Fibroblast of upper back skin (primary cell): ENCODE measurements at regions not wholly inside any gene's neighbourhood (a gene's known extent, or its start where the extent isn't known, plus 50 kb on each side); places are given as distances from the start of the nearest gene placed in this dataset.

Source experiments
- DNase-seq: peaks from one replicate; pipeline ENCODE4 v3.0.0-alpha.2; 2013

DNA sequence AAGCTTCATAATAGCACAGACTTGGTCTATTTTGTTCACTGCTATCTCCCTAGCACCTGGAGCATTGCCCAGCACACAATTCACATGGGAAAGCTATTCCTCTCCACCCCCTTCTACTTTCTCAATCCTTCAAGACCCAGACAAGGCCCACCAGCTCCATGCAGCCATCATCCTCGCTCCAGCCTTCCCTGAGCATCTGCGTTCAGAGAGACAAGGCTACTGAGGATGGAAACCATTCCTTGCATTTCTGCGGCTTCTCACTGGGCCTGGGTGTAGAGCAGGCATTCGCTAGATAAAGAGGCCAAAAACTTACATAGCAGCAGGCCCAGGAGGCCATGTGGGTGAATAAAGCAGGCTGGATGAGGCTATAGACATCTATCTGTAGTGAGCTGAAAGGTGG lies 530.8 kb downstream of the BUD13 start:
- no peak for DNase-seq

DNA sequence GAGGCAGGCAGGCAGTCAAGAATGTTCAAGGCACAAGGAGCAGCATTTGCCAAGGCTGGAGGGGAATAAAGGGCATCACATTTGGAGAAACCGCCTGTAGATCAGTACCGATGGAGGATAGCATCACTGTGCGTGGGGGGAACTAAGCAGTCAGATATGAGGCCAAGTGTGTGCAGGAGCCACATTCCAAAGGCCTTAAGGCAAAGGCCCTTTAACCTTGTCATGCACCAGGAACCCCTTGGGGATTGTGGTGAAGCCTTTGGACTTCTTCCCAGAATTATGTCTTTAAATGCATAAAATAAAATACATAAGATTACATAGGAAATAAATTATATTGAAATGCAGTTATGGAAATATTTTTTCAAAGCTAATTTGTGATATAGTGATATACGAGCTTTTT lies 532.1 kb downstream of the BUD13 start:
- DNase-seq = peak; percentile 58

DNA sequence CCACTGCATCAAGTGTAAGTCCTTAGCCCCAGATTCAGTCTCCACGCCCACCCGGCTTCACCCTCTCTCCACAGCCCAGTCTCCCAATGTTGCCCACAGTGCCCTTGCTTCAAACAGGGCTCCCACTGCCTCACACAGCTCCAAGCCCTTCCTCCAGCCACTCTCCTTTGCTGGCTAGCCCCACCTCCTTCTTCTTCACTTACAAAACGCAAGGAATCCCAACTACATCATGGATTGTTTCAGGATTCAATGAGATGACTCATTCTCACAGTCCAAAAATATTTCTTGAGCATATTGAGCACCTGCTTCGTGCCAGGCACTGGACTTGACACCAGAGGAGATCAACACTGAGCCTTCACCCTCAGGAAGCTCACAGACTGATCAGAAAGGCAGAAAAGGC lies 533.5 kb downstream of the BUD13 start:
- no peak for DNase-seq

DNA sequence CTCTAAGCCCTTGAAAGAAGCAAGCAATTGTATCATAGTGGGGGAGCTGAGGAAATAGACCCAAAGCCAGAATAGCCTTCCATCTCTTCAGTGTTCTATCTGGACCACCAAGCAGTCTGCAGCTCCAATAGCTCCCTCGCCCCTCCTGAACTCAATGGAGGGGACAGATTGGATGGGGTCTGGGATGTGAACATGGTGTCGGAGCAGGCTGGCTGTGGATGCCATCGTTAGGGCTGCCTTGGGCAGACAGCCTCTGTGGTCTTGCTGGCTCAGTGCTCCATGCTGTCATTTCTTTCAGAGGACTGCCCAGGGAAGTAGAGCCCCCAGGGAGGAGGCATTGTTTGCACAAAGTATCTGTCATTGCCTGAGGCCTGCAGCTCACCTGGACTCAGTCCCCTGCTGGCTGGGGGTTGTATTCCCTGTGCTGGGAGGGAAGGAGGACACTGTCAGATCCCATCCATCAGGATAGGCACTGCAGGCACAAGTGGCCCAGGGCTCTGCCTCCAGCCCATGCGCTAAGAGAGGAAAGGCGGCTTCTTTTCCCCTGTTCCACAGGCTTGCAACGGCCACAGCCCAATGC lies 537.7 kb downstream of the BUD13 start:
- DNase-seq = no peak

DNA sequence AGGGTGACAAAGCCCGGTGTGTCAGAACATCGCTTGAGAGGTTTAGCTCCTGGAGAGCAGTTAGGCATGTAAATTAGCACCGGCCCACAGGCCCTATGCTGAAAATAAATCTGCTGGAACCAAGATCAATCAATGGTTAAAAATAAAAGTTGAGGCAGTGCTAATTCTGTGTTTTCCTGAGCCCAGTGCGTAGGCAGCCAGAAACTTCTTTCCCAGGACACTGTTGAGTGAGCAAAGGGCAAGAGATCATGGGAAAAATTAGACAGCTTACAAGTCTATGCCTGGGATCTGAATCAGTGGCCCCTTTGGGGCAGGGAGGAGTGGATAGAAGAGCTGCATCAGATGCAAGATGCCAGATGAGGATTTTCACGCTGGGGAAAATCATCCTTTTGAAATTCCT lies 539.2 kb downstream of the BUD13 start:
- no peak for DNase-seq

DNA sequence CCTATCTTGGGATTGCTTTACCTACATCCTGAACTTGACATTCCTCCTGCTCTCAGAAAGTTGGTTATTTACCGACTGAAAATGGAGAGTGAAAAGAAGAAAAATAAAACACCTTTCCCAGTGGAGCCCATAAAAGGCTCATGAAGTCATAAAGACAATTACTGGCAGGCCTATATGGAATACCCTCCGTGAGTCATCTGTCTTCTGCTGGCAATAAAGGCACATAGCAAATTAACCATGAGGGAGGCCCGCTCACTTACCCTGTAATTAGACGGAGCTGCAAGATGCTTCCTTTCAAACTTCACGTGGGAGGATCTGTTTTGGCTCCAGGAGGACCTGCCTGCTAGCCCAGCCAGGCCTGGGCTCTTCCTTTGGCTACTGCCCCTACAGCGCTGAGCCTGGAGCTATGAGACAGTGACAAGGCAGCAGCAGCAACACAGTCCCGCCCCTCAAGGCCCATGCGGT lies 540.4 kb downstream of the BUD13 start:
- peak; percentile 7 for DNase-seq

DNA sequence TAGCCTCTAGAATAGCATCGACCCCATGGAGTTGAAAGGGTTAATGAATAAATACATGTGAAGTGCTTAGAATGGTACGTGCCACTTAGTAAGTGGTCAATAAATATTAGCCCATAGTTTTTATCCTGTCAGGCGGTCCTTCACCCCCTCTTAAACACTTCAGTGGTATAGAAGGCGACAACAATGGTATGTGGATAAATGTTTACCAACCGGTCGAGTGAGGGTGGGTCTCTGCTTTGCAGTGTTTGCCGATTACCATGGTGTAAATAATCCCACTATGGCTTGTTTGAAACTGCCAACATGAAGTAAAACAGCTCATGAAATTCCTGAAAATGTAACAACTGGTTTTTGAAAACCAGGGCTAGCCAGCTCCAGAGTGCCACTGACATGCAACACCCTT lies 541.2 kb downstream of the BUD13 start:
- DNase-seq = no peak

DNA sequence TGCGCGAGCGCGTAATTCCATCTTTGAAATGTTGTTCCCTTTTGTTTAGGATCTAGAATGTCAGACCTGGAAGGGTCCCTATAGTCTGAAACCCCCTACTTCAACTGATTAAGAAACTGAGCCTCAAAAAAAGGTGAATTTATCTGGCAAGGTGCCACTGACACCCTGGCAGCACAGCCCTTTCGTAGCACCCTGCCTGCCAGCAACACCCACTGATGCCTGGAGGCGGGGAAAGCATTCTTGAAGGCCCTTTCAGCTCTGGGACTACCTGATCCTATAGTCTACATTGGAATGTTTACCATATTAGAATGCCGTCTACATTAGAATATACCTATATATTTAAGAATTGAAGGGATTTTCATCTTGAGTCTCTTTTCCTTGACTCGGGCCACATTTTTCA lies 542.3 kb downstream of the BUD13 start:
- DNase-seq = no peak

DNA sequence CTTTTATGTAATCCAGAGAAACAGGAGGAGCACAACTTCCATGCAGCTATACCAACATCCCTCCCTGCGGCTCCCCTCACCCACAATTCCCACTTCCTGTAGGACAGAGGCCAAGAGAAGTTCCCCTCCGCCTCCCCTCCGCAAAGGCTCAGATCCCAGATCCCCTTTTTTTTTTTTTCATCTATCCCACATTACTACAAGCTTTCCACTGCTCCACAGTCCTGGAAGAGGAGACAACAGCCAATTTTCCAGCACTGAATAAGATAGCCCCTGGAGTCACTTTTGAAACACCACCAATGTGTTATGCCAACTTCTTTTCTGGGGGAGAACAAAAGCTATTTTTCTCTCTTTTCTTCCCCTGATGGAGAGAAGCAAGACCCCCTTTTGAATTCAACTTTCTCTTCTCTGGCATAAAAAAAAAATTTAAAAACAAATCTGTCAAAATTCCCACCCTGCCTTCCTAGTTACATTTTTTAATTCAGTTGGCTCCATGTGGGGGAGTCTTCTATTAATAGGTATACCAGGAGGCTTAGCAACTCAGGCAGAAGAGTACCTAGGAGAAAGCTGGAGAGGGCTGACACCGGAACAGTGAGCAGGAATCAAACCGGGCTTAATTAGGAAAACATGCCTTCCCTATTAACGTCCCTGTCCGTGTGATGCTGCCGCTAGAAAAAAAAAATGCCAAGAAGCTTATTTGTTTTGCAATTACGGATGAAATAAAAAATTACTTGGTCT lies 543.4 kb downstream of the BUD13 start:
- DNase-seq = peak; percentile 10

DNA sequence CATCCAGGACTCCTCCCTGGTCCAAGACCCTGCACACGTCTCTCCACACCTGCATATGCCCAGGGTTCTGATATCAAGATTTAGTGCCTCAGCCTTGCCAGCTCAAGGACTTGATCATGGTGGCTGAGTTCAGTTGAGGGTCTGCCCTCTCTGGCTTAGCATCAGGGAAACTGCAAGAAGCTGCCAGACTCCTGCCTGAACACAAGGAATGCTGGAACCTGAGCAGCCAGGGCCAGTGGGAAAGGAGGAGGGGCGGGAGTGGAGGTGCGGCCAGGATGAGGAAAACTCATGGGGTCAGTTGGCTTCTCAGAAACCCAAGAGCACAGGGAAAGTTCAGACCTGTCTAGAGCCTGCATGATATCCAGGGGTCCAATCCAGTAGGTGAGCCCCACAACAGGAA lies 546.1 kb downstream of the BUD13 start:
- DNase-seq = no peak

DNA sequence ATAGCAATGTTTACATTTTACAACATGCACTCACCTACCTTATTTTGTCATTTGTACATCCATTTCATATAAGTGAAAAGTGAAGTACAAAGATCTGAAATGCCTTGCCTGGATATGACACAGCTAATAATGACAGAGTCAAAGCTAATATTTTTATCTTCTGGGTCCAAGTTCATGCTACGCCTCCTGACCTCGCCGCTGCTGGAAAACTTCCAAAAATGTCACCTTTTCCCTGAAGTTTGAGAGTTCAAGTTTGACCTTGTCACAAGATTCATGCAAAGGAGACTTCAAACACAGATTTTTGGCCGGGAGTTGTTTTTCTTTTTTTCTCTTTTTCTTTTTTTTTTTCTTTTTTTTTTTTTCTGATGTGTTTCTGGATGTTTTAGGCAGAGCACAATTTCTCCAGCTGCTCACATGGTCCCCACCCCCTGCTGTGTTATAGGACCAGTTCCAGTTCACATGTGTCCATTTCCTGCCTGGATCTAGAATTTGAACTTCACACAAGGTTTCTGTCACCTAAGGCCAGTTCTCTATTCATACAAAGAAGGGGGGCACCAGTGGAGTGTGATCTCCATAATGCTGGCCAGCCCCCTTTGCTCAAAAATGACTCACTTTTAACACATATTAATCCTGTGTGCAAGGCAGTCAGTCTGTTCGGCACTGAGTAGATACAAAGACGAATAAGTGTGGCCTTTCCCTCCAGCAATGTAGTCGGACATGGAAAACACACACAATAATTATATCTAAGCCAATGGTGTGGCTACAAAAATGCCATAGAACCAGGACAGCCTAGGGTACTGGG lies 546.8 kb downstream of the BUD13 start:
- DNase-seq = peak; percentile 39

DNA sequence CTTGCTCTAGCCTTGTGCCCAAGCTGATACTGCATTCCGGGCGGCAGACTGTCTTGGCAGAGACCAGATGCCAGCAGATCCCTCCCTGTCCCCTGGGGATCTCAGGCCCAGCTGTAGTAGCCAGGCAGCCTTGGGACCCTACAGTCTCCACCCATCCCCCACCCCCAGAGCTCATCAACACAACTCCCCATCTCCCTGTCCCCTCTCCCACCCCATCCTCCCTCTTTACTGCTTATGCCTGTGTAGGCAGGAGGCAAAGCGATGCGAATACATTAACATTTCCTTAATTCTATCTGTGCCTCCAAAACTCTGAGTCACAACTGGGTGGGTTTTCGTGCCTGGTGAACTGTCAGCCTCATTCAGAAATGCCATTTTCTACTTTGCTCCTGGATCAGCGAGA lies 547.6 kb downstream of the BUD13 start:
- no peak for DNase-seq

DNA sequence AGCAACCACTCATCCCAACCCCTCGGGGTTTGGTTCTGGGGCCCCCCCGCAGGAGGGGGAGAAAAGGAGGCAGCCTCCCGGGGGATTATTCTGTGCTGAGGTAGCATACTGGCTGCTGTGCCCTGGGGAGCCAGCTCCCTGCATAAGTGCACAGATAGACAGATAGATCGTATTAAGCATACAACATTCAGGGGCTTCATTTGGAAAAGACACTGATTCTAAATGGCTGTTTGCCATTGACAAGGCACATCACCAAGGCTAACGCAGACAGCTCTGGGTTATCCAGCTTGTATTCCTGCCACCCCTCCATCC lies 547.9 kb downstream of the BUD13 start:
- no peak for DNase-seq

DNA sequence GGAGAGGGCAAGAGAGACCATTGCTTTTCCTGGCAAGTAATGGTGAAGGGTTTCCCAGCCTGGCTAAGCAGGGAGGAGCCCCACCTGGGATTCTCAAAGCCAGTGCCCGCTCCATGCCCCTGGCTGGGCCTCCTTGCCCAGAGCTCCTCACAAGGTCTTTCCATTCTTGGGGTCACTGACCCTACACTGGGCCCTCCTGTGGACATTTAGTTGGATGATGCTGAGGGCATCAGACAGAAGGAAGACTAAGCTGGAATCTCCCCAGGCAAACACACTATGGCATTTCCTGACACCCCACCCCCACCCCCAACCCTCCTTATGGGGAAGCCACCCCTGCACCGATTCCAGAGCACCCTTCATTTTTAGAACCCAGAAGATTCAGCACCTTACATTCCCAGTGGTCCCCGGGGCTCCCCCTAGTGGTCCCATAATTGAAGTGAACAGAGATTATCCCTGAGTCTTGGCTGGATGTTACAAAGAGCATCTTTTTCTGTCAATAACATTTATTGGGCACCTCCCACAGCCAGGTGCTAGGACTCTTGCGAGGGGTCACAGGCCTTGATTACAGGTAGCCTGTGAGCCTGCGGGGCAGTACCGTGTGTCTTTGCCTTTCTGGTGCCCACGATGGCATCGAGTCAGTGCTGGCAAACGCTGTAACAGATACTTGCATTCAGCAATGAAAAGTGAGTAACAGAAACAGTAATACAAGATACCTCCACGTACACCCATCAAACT lies 548.5 kb downstream of the BUD13 start:
- peak; percentile 34 for DNase-seq

DNA sequence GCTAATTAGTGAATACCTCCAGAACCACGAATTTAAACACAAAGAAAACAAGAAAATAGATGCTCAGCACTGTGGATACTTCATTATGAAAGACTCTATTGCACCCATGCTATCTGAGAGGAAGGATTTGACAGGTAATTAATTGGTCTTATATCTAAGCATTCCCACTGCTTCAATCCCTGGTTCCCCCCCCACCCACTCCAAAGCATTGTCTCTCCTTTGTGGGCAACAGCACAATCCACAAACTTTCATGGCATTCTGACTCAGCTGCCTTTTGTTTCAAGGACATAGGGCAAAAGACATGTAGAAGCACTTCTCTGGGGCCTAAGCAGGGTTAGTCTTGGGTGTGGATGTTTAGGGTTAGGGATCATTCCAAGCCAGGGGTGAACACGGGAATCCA lies 551.4 kb downstream of the BUD13 start:
- DNase-seq = no peak

DNA sequence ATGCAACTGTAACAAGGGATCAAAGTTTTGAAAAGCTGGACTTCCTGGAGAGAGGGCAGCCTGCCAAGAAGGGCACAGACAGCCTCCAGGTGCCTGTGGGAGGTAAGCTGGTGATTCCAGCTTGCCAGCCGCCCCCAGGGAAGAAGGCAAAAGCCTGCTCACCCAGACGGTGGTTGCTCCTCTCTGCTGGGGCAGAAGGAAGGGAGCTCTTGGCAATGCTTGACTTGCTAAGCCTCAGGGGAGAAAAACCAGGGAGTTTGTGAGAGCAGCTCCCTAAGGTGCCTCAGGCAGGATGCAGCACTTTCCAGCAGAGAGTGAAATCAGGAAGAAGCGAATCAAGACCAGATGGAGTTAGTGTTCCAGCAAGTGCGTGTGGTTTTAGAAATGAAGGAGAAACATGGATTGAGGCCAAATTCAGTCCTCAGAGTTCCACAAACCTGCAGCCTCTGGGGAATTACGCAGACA lies 553.6 kb downstream of the BUD13 start:
- DNase-seq = peak; percentile 64

DNA sequence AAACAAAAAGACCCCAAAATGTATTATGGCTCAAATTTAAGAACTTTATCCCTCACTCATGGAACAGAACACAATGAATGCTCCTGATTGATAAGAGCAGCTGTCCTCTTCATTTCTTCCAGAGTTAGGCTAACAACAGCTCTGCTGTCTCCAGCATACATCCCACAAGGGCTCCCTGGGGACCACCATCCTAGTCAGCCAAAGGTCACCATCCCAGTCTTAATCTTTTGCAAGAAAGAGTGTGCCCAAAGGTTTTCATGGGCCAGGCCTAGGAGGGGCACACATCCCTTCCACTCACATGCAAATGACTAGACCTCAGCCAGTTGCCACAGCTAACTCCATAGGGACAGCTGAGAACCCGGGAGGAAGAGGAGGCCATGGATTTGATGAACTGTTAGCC lies 555.3 kb downstream of the BUD13 start:
- DNase-seq = no peak

DNA sequence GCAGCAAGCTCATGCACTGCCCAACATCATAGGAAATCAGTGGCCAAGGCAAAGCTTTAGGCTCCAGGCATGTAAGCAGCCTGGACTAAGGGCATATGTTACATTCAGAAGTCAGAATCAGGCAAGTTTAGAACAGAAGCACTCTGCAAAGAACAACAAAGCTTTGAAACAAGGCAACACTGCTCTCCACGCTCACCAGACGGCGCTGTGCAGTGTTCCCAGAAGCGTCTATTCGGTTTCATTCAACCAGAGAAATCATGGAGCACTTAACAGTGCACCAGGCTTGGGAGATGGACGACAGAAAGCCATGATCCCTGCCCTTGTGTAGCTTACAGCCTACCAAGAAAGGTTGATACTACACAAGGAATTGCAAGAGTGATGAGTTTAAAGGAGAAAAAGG lies 555.8 kb downstream of the BUD13 start:
- peak; percentile 52 for DNase-seq

DNA sequence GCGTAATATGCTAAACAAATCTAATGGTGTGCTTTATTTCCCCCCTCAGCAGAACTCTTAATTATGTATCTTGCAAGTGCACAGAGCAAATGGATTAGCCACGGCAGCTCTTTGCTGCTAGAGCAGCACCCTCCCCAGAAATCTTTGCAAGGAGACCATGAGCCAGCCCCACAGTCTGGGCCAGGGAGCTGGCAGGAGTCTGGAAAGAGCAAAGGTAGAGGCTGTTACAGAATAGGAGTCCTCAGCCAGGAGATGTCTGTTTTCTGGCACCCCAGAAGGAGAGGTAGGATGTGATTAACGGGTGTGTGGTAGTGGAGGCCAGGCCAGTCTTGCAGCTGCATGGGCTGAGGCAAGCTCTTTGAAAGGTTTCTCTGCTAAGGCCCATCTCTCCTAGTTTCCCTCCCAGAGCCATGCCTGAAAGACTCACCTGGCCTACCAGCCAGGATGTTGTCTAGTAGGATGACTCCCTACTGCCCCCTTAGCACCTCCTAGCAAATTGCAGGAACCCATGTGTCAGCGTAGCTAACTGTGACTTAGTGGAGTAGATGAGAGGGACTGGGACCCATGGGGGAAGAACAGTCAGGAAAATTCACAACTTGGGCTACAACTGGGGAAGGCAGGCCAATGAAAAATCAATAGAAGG lies 557.2 kb downstream of the BUD13 start:
- DNase-seq = no peak

DNA sequence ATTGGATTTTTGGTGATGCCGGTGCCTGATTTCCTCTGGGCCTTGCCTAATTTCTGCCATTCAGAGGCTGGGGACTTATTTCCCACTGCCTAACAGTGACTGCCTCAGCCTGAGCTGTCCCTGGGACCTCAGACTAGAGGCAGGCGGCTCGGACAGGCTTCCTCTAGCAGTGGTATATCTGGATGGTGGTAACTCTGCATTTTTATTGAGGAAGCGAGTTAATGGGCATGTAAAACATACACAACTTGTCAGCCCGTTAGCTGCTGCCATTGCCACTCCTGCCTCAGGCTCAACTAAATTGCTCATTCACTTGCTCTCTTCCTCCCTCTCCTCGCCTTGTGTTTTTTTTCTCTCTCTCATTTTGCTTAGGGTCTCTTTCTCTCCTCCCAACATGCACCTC lies 561.6 kb downstream of the BUD13 start:
- no peak for DNase-seq

DNA sequence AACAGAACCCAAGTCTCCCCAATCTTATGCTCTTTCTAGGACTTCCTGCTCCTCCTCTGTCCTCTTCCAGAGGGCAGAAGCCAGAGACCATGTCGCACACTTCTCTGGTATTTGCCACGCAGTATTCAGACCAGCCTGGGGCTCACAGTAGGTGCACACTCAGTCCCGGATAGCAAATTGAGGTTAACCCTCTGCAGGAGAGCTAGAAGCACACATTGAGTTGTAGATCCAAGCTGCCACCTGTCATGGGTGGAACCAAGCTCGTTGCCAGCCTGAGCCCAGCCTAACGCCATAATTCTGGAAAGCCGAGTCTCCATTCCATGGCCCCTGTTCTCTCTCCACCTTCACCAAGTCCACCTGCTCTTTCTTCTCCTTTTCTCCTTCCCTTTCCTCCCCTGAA lies 562.1 kb downstream of the BUD13 start:
- DNase-seq = no peak

DNA sequence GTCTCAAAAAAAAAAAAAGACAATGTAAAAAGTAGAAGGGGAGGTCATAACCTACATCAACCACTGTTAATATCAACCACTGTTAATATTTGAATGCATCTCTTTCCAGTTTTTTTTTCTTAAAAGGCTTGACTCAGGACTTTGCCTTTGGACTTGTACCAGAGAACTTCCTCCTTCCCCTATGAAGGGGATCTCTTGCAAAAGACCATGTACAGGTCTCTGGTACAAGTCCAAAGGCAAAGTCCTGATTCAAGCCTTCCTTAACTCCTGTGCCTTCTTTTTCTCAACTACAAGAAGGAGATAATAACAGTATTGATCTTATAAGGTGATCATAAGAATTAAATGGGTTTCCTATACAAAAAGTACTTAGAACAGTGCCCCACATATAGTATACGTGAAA lies 563.5 kb downstream of the BUD13 start:
- no peak for DNase-seq
